H1 (cell line): ENCODE measurements at regions not wholly inside any gene's neighbourhood (a gene's known extent, or its start where the extent isn't known, plus 50 kb on each side); places are given as distances from the start of the nearest gene placed in this dataset.

Experiments used
- CTCF ChIA-PET: fragments of 300-600 bp; sonication (Branson Sonifier 250); formaldehyde crosslinking; loops from one replicate; lab custom pipeline; 2021; ENCODE audit not compliant: partially characterized antibody; lab: Charles Lee
- POLR2A ChIA-PET: fragments of 300-600 bp; sonication (Branson Sonifier 250); formaldehyde crosslinking; loops from one replicate; lab custom pipeline; 2021; ENCODE audit warnings: inconsistent platforms; ENCODE audit not compliant: partially characterized antibody; lab: Charles Lee
- DNase-seq, 2 experiments: peaks; one replicate each; pipeline versions ENCODE4 v3.0.0 to v3.0.0-alpha.2; 2010 to 2022; ENCODE audit warnings: low spot score in 2 of 2, low read depth in 1 of 2, mixed read lengths in 1 of 2
- FAIRE-seq: peaks from 2 replicates; lab custom pipeline; 2011; peaks lifted over from hg19 to GRCh38; lab: Jason Lieb, UNC
- H2AFZ ChIP-seq: 2 replicates; pipeline ENCODE4 v1.8.1; 2012; ENCODE audit warnings: low read length, inconsistent platforms
- H2AK5ac ChIP-seq: 2 replicates; pipeline ENCODE4 v1.6.1; 2013; ENCODE audit warnings: low read depth, low read length
- H2BK120ac ChIP-seq: replicated peaks from 2 replicates; pipeline ENCODE3; 2013; ENCODE audit warnings: low read depth, low read length, inconsistent platforms
- H2BK12ac ChIP-seq: 2 replicates; pipeline ENCODE4 v1.6.1; 2013; ENCODE audit warnings: low read depth, low read length
- H2BK15ac ChIP-seq: 2 replicates; pipeline ENCODE4 v1.6.1; 2013; ENCODE audit warnings: low read length
- H2BK20ac ChIP-seq: 2 replicates; pipeline ENCODE4 v1.6.1; 2013; ENCODE audit warnings: low read length
- H2BK5ac ChIP-seq: 2 replicates; pipeline ENCODE4 v1.6.1; 2013; ENCODE audit warnings: low read depth, low read length
- H3K14ac ChIP-seq: 2 replicates; pipeline ENCODE4 v1.6.1; 2013; ENCODE audit warnings: inconsistent platforms; ENCODE audit not compliant: insufficient read length
- H3K18ac ChIP-seq: 2 replicates; pipeline ENCODE4 v1.6.1; 2013; ENCODE audit warnings: low read length; ENCODE audit errors: extremely low read depth
- H3K23ac ChIP-seq: 2 replicates; pipeline ENCODE4 v1.6.1; 2013; ENCODE audit warnings: inconsistent platforms; ENCODE audit not compliant: insufficient read length
- H3K23me2 ChIP-seq: 2 replicates; pipeline ENCODE4 v1.6.1; 2013; ENCODE audit warnings: low read depth, low read length
- H3K27ac ChIP-seq: 2 replicates; pipeline ENCODE4 v1.6.1; 2011; ENCODE audit warnings: low read depth, low read length, inconsistent platforms
- H3K27me3 ChIP-seq, 4 experiments: replicated peaks in 1 of 4; 1 replicate in 1 of 4; 2 replicates in 3 of 4; pipeline versions ENCODE4 v1.6.1 to v1.8.1; 2011 to 2013; ENCODE audit warnings: low read length in 3 of 4, mild to moderate bottlenecking in 3 of 4, inconsistent platforms in 2 of 4, mixed read lengths in 2 of 4, moderate library complexity in 1 of 4; ENCODE audit not compliant: control insufficient read depth in 3 of 4, insufficient read depth in 3 of 4; ENCODE audit errors: extremely low read depth in 1 of 4
- H3K36me3 ChIP-seq, 4 experiments: 2 replicates each; pipeline versions ENCODE4 v1.6.1 to v1.8.1; 2011 to 2013; ENCODE audit warnings: mild to moderate bottlenecking in 4 of 4, low read length in 3 of 4, moderate library complexity in 2 of 4, control low read depth in 1 of 4, inconsistent platforms in 1 of 4; ENCODE audit not compliant: insufficient read depth in 4 of 4, control insufficient read depth in 2 of 4
- H3K4ac ChIP-seq: replicated peaks from 2 replicates; pipeline ENCODE3; 2013; ENCODE audit warnings: low read length, low read depth, mixed read lengths, inconsistent platforms; ENCODE audit not compliant: insufficient read length
- H3K4me1 ChIP-seq, 4 experiments: replicated peaks in 1 of 4; 1 replicate in 1 of 4; 2 replicates in 3 of 4; pipeline versions ENCODE4 v1.6.1 to v1.8.1; 2011 to 2013; ENCODE audit warnings: low read length in 3 of 4, inconsistent platforms in 2 of 4, mixed read lengths in 1 of 4; ENCODE audit not compliant: insufficient read depth in 4 of 4, control insufficient read depth in 3 of 4
- H3K4me2 ChIP-seq, 2 experiments: 2 replicates each; pipeline versions ENCODE4 v1.6.1 to v1.8.1; 2011 to 2013; ENCODE audit warnings: low read depth in 2 of 2, low read length in 2 of 2, control low read depth in 1 of 2, inconsistent platforms in 1 of 2, mild to moderate bottlenecking in 1 of 2; ENCODE audit not compliant: insufficient read depth in 1 of 2
- H3K4me3 ChIP-seq, 4 experiments: fragments of 200-600, 300-600 bp in 1 of 4; sonication (generic), shearing (Covaris generic), sonication (Bioruptor Twin) in 1 of 4; 2 replicates each; pipeline versions ENCODE4 v1.5.1 to v1.8.1; 2011 to 2016; ENCODE audit warnings: low read length in 4 of 4, low read depth in 3 of 4, control low read depth in 2 of 4, inconsistent platforms in 2 of 4, mild to moderate bottlenecking in 2 of 4, mixed read lengths in 1 of 4, moderate library complexity in 1 of 4; ENCODE audit not compliant: insufficient read depth in 2 of 4; ENCODE audit errors: extremely low read depth in 1 of 4
- H3K56ac ChIP-seq: replicated peaks from 2 replicates; pipeline ENCODE3; 2013; ENCODE audit warnings: low read depth, mild to moderate bottlenecking, mixed read lengths, low read length, inconsistent platforms; ENCODE audit not compliant: insufficient read length
- H3K79me1 ChIP-seq: 2 replicates; pipeline ENCODE4 v1.6.1; 2013; ENCODE audit warnings: low read depth, low read length, control low read depth
- H3K79me2 ChIP-seq, 2 experiments: 2 replicates each; pipeline versions ENCODE4 v1.6.1 to v1.8.1; 2012 to 2013; ENCODE audit warnings: low read length in 2 of 2, mild to moderate bottlenecking in 2 of 2, inconsistent platforms in 1 of 2; ENCODE audit not compliant: insufficient read depth in 2 of 2, control insufficient read depth in 1 of 2
- H3K9ac ChIP-seq, 4 experiments: replicated peaks in 1 of 4; 1 replicate in 1 of 4; 2 replicates in 3 of 4; pipeline versions ENCODE4 v1.6.1 to v1.8.1; 2011 to 2013; ENCODE audit warnings: low read depth in 3 of 4, low read length in 3 of 4, control low read depth in 2 of 4, mild to moderate bottlenecking in 2 of 4, moderate library complexity in 2 of 4, inconsistent platforms in 1 of 4; ENCODE audit errors: extremely low read depth in 1 of 4
- H3K9me3 ChIP-seq, 2 experiments: 2 replicates each; pipeline versions ENCODE4 v1.6.1 to v1.8.1; 2012 to 2013; ENCODE audit warnings: mild to moderate bottlenecking in 2 of 2, moderate library complexity in 2 of 2, control low read depth in 1 of 2, inconsistent platforms in 1 of 2, low read depth in 1 of 2, low read length in 1 of 2, mixed read lengths in 1 of 2; ENCODE audit not compliant: insufficient read depth in 2 of 2
- H4K20me1 ChIP-seq, 2 experiments: replicated peaks in 1 of 2; 2 replicates each; pipeline versions ENCODE3 to v1.8.1; 2011 to 2013; ENCODE audit warnings: inconsistent platforms in 2 of 2, low read length in 2 of 2, mild to moderate bottlenecking in 1 of 2; ENCODE audit not compliant: insufficient read depth in 2 of 2, control insufficient read depth in 1 of 2
- H4K5ac ChIP-seq: 2 replicates; pipeline ENCODE4 v1.6.1; 2013; ENCODE audit warnings: low read length, low read depth, mixed read lengths, inconsistent platforms; ENCODE audit not compliant: insufficient read length
- H4K8ac ChIP-seq: 2 replicates; pipeline ENCODE4 v1.8.0; 2013; ENCODE audit warnings: mild to moderate bottlenecking, moderate library complexity, low read length, inconsistent platforms; ENCODE audit not compliant: insufficient read depth; ENCODE audit errors: extremely low read depth
- H4K91ac ChIP-seq: replicated peaks from 2 replicates; pipeline ENCODE3; 2013; ENCODE audit warnings: low read length, mixed read lengths, inconsistent platforms; ENCODE audit not compliant: insufficient read length
- CHD2 ChIP-seq: IDR thresholded peaks from 2 replicates; pipeline ENCODE4 v1.6.1; 2012; ENCODE audit warnings: low read length, improper control_type of control experiment
- MAFK ChIP-seq: IDR thresholded peaks from 2 replicates; pipeline ENCODE4 v1.6.1; 2012; ENCODE audit warnings: low read depth, mild to moderate bottlenecking, improper control_type of control experiment, low read length
- NRF1 ChIP-seq: IDR thresholded peaks from 2 replicates; pipeline ENCODE4 v1.6.1; 2011; ENCODE audit warnings: mild to moderate bottlenecking, low read depth, low read length, improper control_type of control experiment
- RNF2 ChIP-seq: fragments of 200-900, 300-1000 bp; sonication (generic); IDR thresholded peaks from 2 replicates; pipeline ENCODE4 v1.7.1; 2016; ENCODE audit warnings: borderline replicate concordance, low read depth, mild to moderate bottlenecking, antibody characterized with exemption, low read length; ENCODE audit not compliant: poor library complexity, severe bottlenecking; ENCODE audit errors: missing control alignments
- SRF ChIP-seq: IDR thresholded peaks from 2 replicates; pipeline ENCODE4 v1.6.1; 2011; ENCODE audit warnings: mild to moderate bottlenecking, low read depth, low read length, moderate library complexity
- SUZ12 ChIP-seq: fragments of 200-600 bp; sonication (generic); IDR thresholded peaks from 2 replicates; pipeline ENCODE4 v1.6.1; 2012; ENCODE audit warnings: mild to moderate bottlenecking, inconsistent platforms, low read length, moderate library complexity, mixed read lengths
- TAF7 ChIP-seq: optimal IDR thresholded peaks from 2 replicates; pipeline ENCODE3; 2011; ENCODE audit warnings: low read depth, mild to moderate bottlenecking, inconsistent platforms, low read length, moderate library complexity, borderline replicate concordance
- TEAD4 ChIP-seq: IDR thresholded peaks from 2 replicates; pipeline ENCODE4 v1.6.1; 2012; ENCODE audit warnings: low read depth, low read length, inconsistent platforms, mixed read lengths
- YY1 ChIP-seq: IDR thresholded peaks from 2 replicates; pipeline ENCODE4 v1.6.1; 2011; ENCODE audit warnings: low read depth, mild to moderate bottlenecking, low read length

- Histone ChIP-seq H3K79me2 (no peaks in the 10 kb centered on the region), H3K4ac (no peak overlapping the region), H3K4me2 (no peak overlapping the region), H2BK120ac (no peak overlapping the region), H3K36me3 (no peaks in the 10 kb centered on the region), H2BK5ac (no peak overlapping the region), H2BK20ac (no peak overlapping the region), H4K5ac (no peak overlapping the region), H3K27ac (no peak overlapping the region), H4K20me1 (no peaks in the 10 kb centered on the region), H2BK15ac (no peak overlapping the region), H2AK5ac (no peak overlapping the region), H3K9me3 (no peaks in the 10 kb centered on the region), H3K14ac (no peak overlapping the region), H3K23me2 (no peaks in the 10 kb centered on the region), H3K18ac (no peak overlapping the region), H4K91ac (no peak overlapping the region), H2BK12ac (no peak overlapping the region), H3K27me3 (no peaks in the 10 kb centered on the region), H3K56ac (no peak overlapping the region), H3K23ac (no peak overlapping the region), H3K9ac (no peak overlapping the region), H3K4me1 (no peaks in the 10 kb centered on the region), H3K79me1 (no peaks in the 10 kb centered on the region), H4K8ac (no peak overlapping the region), H2AFZ (no peak overlapping the region), H3K4me3 (no peak overlapping the region)
- POLR2A ChIA-PET = no interaction called here
- CTCF ChIA-PET = no interaction called here
- FAIRE-seq (no peak), DNase-seq (no peak)
- TF ChIP-seq TEAD4 (no peak), SRF (no peak), SUZ12 (no peak), MAFK (no peak), YY1 (no peak), CHD2 (no peak), RNF2 (no peak), TAF7 (no peak), NRF1 (no peak)
These were observed 1870.5 kb upstream of the TENM3 start for GRCh38 chr4:180372691-180373090.
